Spleen (tissue), 7 donors: ENCODE measurements at regions not wholly inside any gene's neighbourhood (a gene's known extent, or its start where the extent isn't known, plus 50 kb on each side); places are given as distances from the start of the nearest gene placed in this dataset.

Source experiments
- POLR2A ChIP-seq, 3 donors: fragments of 450-650 bp; IDR thresholded peaks; one replicate each; pipeline ENCODE4 v1.5.1; 2017; ENCODE audit warnings: antibody characterized with exemption in 3 of 3, mild to moderate bottlenecking in 1 of 3
- POLR2AphosphoS5 ChIP-seq, 3 donors: sonication (generic); formaldehyde crosslinking; IDR thresholded peaks; one replicate each; pipeline ENCODE4 v1.5.1; 2017; ENCODE audit warnings: antibody characterized with exemption in 3 of 3
- TF ChIP-seq, protein P1 (sequence below), 11 experiments: fragments of 200-600 bp in 7 of 11; fragments of 450-650 bp in 4 of 11; sonication (generic) in 4 of 11; IDR thresholded peaks in 8 of 11; conservative IDR thresholded peaks in 3 of 11; 1 replicate in 7 of 11; 2 replicates in 4 of 11; pipeline versions ENCODE4 v1.4.0 to v1.8.0; 2016 to 2021; ENCODE audit warnings: antibody characterized with exemption in 11 of 11, inconsistent platforms in 4 of 11, mild to moderate bottlenecking in 1 of 11
- donor health status: DM: no; HTN: no; CAD: no; lungs with moderate emphysema.
- donor health status: DM: no; HTN: no; CAD: no.
- donor health status: DM: no; HTN: no; CAD: no.

- TF ChIP-seq, protein P1, sequence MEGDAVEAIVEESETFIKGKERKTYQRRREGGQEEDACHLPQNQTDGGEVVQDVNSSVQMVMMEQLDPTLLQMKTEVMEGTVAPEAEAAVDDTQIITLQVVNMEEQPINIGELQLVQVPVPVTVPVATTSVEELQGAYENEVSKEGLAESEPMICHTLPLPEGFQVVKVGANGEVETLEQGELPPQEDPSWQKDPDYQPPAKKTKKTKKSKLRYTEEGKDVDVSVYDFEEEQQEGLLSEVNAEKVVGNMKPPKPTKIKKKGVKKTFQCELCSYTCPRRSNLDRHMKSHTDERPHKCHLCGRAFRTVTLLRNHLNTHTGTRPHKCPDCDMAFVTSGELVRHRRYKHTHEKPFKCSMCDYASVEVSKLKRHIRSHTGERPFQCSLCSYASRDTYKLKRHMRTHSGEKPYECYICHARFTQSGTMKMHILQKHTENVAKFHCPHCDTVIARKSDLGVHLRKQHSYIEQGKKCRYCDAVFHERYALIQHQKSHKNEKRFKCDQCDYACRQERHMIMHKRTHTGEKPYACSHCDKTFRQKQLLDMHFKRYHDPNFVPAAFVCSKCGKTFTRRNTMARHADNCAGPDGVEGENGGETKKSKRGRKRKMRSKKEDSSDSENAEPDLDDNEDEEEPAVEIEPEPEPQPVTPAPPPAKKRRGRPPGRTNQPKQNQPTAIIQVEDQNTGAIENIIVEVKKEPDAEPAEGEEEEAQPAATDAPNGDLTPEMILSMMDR (IDR thresholded peaks at IDR 0.05 in 8 of 11, conservative IDR thresholded peaks at IDR 0.05 in 3 of 11): no peak
- TF ChIP-seq POLR2A (IDR thresholded peaks at IDR 0.05) (no peak), POLR2AphosphoS5 (IDR thresholded peaks at IDR 0.05) (no peak)
These were observed 218.3 kb downstream of the FBXO4 start for GRCh38 chr5:42143361-42143760.
